GM18519 (cell line): ENCODE measurements at regions not wholly inside any gene's neighbourhood (a gene's known extent, or its start where the extent isn't known, plus 50 kb on each side); places are given as distances from the start of the nearest gene placed in this dataset.
A peak's percentile ranks its signal among the peaks of the same experiment; 100 is the strongest.

ENCODE experiments used
- ATAC-seq: cut with Tn5 transposase; IDR thresholded peaks from one replicate; pipeline ENCODE4 v1.9.1; 2021; ENCODE audit warnings: mild to moderate bottlenecking, moderate library complexity; ENCODE audit not compliant: unreplicated experiment, low FRiP score

- ATAC-seq: no peak
Measured at GRCh38 chr3:99466331-99466730, 172.1 kb upstream of the COL8A1 start.

GRCh38 chr3:99458013-99458412 lies 180.4 kb upstream of the COL8A1 start:
- no peak for ATAC-seq

GRCh38 chr3:99442599-99442998 lies 195.8 kb upstream of the COL8A1 start:
- ATAC-seq: no peak

- ATAC-seq: no peak
Measured at GRCh38 chr3:99439892-99440291, 198.5 kb upstream of the COL8A1 start.

DNA sequence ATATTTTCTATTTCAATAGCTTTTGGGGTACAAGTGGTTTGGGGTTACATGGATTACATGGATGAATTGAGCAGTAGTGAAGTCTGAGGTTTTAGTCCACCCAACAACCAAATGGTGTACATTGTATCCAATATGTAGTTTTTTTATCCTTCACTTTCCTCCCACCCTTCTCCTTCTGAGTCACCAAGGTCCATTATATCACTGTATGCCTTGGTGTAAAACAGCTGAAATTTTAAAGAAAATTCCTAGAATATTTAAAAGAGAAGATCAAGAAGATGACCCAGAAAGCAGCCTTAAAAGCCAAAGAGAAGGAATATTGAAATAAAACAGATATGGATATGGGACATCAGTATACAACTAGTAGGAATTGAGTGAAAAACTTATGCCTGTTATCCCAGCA lies 204.2 kb upstream of the COL8A1 start:
- no peak for ATAC-seq

DNA sequence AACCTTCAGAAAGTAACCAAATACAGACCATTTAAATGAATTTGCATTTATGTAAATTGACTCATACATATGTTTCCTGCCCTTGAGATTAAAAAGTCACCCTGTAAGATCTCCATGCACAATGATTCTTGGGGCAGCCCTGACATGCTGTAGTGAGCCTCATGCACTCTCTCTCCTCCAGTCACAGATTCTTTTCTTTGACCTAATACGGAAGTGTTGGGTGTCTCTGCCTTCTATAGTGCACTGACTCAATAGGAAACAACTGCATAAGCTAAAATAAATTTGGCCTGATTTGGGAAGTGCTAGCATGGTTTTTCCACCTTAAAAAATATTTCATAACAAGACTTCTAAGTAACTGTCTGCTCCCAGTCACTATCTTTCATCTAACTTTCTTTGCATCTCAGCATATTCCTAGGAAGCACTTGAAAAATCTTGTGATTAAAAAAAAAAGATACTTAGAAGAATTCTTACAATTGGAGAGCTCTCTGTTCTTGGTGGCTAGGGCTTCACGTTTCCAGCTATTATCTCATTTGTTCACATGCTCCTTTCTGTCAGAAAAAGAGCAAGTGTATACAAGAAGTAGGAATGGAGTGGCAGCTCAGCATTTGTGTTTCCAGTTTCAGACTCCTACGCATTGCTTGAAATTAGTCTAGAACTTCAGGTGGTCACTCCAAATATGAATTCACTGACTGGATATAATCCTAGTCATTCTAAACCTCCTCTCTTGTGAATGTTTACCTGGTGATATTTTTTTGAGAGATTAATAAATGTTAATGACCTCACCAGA lies 207.9 kb upstream of the COL8A1 start:
- peak; percentile 53 for ATAC-seq

GRCh38 chr3:99429502-99429901 lies 208.9 kb upstream of the COL8A1 start:
- ATAC-seq: no peak

DNA sequence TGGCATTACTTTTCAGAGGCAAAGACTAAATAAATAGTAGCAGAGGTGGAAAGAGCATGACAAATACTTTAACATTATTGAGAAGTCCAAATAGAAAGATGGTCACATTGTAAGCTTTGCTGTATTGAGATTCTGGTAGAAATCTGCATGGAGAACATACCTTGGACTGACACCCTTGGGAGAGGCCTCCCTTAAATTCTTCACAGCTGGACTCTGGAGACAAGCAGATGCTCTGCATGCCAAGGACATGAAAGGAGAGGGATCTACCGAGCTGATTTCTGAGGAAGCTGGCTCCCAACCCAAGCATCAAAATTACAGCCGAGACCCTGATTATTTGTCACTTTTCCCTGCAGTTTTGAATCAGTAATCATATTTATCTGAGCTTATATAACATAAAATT lies 212.5 kb upstream of the COL8A1 start:
- no peak for ATAC-seq

GRCh38 chr3:99419116-99419515 lies 219.3 kb upstream of the COL8A1 start:
- no peak for ATAC-seq

DNA sequence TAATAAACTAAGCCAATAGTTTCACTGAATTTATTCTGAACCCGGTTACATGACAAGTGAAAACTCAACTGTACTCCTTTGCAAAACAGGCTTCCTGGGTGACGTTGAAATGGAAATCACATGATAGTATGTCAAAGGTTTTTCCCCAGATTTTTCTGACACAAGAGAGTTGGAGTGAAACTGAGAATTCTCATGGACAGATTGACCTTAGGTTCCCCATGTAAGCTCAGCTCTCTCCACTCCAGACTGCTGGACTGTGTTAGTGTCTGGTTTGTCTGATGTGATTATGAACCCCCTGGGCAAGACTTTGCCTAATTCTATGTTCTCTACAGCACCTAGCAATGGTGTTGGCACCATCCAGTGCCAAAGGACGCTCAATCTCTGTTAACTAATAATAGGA lies 219.7 kb upstream of the COL8A1 start:
- ATAC-seq: peak; percentile 57

DNA sequence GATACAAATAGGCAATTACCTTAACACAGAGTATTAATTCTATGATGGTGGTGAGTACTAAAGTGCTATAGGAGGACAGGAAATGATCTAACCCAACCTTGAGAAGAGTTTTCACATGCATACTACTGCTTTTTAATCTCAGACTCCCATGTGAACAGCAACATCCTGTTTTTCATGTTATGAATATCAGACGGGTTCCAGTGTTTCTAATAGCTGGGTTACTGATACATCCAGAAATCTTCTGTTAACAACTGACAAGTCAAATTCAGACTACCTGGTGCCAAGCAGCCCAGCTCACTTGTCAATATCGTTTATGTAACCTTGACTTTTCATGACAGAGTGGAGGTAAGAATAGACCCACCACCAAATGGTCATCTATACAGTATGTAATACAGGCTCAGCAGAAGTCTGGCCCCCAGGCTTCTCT lies 220.2 kb upstream of the COL8A1 start:
- ATAC-seq: peak; percentile 73

- no peak for ATAC-seq
Measured at GRCh38 chr3:99413504-99413903, 224.9 kb upstream of the COL8A1 start.

- ATAC-seq: no peak
Measured at GRCh38 chr3:99410789-99411311, 227.5 kb upstream of the COL8A1 start.

DNA sequence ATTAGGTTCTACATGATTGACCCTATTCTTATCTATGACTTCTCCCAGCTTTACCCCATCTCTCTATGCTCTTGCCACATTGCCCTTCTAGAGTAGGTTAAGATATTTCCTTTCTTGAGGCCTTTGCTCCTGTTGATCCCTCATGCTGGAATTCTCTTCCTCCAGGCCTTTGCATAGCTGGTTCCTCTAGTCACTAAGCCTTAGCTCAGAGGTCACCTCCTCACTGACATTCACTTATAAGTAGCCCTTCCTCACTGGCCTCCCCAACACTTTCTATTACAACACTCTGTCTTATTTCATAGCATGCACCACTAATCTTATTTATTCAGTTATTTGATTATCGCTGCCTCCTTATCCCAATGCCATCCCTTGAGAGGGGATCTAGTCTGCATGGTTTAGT lies 228.4 kb upstream of the COL8A1 start:
- no peak for ATAC-seq

GRCh38 chr3:99407257-99407656 lies 231.1 kb upstream of the COL8A1 start:
- no peak for ATAC-seq

- ATAC-seq: no peak
Measured at GRCh38 chr3:99402755-99403154, 235.6 kb upstream of the COL8A1 start.

GRCh38 chr3:99400352-99400751 lies 238.0 kb upstream of the COL8A1 start:
- ATAC-seq: no peak

GRCh38 chr3:99396651-99397275 lies 241.6 kb upstream of the COL8A1 start:
- ATAC-seq: no peak

- ATAC-seq: no peak
Measured at GRCh38 chr3:99394831-99395778, 243.3 kb upstream of the COL8A1 start.

GRCh38 chr3:99393961-99394360 lies 244.4 kb upstream of the COL8A1 start:
- no peak for ATAC-seq

DNA sequence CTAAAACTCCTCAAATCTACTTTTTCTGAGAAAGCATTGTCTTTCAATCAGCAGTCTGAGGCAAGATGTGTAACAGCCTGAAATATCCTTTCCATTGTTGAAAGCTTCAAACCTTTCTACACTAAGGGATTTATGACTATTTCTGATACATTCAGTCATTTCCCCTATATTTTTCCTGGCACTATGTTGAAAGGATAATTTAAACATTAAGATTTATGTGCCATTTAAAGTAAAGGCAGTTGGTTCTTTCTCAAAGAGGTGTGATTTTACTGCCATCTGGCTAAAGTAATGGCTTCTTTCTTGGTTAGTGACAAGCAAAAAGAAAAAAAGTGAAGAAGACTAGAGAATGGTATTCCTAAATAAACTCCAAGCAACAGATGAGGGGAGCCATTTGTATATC lies 249.6 kb upstream of the COL8A1 start:
- no peak for ATAC-seq
